Mammary epithelial cell (primary cell): ENCODE measurements at regions not wholly inside any gene's neighbourhood (a gene's known extent, or its start where the extent isn't known, plus 50 kb on each side); places are given as distances from the start of the nearest gene placed in this dataset.
"Not testable (repeated sequence)": the region's sequence is repeated elsewhere in the genome, so short reads cannot be mapped to it uniquely, and the experiment has no call there.

ENCODE experiments used
- CTCF ChIP-seq, 2 donors: IDR thresholded peaks in 1 of 2; conservative IDR thresholded peaks in 1 of 2; 2 replicates each; pipeline ENCODE4 v1.5.1; 2011 to 2012; ENCODE audit warnings: inconsistent platforms in 2 of 2, low read length in 2 of 2, mild to moderate bottlenecking in 2 of 2, control low read depth in 1 of 2, low read depth in 1 of 2; ENCODE audit not compliant: insufficient read depth in 1 of 2; ENCODE audit errors: extremely low read depth in 1 of 2
- EZH2 ChIP-seq: IDR thresholded peaks from 2 replicates; pipeline ENCODE4 v1.6.1; 2012; ENCODE audit warnings: low read length, inconsistent platforms, borderline replicate concordance

GRCh38 chr10:29769277-29769676 is 134.5 kb upstream of the SVIL start:
- not testable (repeated sequence) for TF ChIP-seq CTCF (conservative IDR thresholded peaks at IDR 0.05 in 1 of 2, IDR thresholded peaks at IDR 0.05 in 1 of 2; ENCODE audit: extremely low read depth in 1 of 2, insufficient read depth in 1 of 2, low read depth in 1 of 2, low read length in 2 of 2); EZH2
